ENCODE measurements at regions not wholly inside any gene's neighbourhood (a gene's known extent, or its start where the extent isn't known, plus 50 kb on each side); places are given as distances from the start of the nearest gene placed in this dataset.

- DNase-seq (ENCODE audit: low read depth): no peak
Measured at GRCh38 chr2:7971841-7972240, 710.0 kb upstream of the ID2 start.

- DNase-seq (ENCODE audit: low read depth): no peak
Measured at GRCh38 chr2:7972670-7973069, 709.2 kb upstream of the ID2 start.

GRCh38 chr2:7973801-7974480 is 707.9 kb upstream of the ID2 start:
- no peak for DNase-seq (ENCODE audit: low read depth)

- DNase-seq (ENCODE audit: low read depth): no peak
Measured at GRCh38 chr2:7974936-7975335, 706.9 kb upstream of the ID2 start.

GRCh38 chr2:7976206-7976605 is 705.6 kb upstream of the ID2 start:
- no peak for DNase-seq (ENCODE audit: low read depth)

GRCh38 chr2:7977981-7978380 is 703.9 kb upstream of the ID2 start:
- no peak for DNase-seq (ENCODE audit: low read depth)

GRCh38 chr2:7982054-7982453 is 699.8 kb upstream of the ID2 start:
- no peak for DNase-seq (ENCODE audit: low read depth)

- no peak for DNase-seq (ENCODE audit: low read depth)
Measured at GRCh38 chr2:7983451-7983850, 698.4 kb upstream of the ID2 start.

GRCh38 chr2:7983912-7984311 is 697.9 kb upstream of the ID2 start:
- no peak for DNase-seq (ENCODE audit: low read depth)

GRCh38 chr2:7984693-7985353 is 697.0 kb upstream of the ID2 start:
- DNase-seq (ENCODE audit: low read depth): no peak

- DNase-seq (ENCODE audit: low read depth): no peak
Measured at GRCh38 chr2:7986431-7986830, 695.4 kb upstream of the ID2 start.

GRCh38 chr2:7987992-7988391 is 693.9 kb upstream of the ID2 start:
- DNase-seq (ENCODE audit: low read depth): no peak

- no peak for DNase-seq (ENCODE audit: low read depth)
Measured at GRCh38 chr2:7988440-7988839, 693.4 kb upstream of the ID2 start.

GRCh38 chr2:7989823-7990222 is 692.0 kb upstream of the ID2 start:
- no peak for DNase-seq (ENCODE audit: low read depth)

GRCh38 chr2:7992612-7993602 is 688.9 kb upstream of the ID2 start:
- no peak for DNase-seq (ENCODE audit: low read depth)

- no peak for DNase-seq (ENCODE audit: low read depth)
Measured at GRCh38 chr2:7994397-7994951, 687.4 kb upstream of the ID2 start.

GRCh38 chr2:7997279-7997678 is 684.6 kb upstream of the ID2 start:
- DNase-seq (ENCODE audit: low read depth): no peak

- no peak for DNase-seq (ENCODE audit: low read depth)
Measured at GRCh38 chr2:7999683-8000476, 682.0 kb upstream of the ID2 start.

- no peak for DNase-seq (ENCODE audit: low read depth)
Measured at GRCh38 chr2:8000870-8001269, 681.0 kb upstream of the ID2 start.

- DNase-seq (ENCODE audit: low read depth): no peak
Measured at GRCh38 chr2:8002765-8003393, 679.0 kb upstream of the ID2 start.

- DNase-seq (ENCODE audit: low read depth): no peak
Measured at GRCh38 chr2:8003462-8004075, 678.3 kb upstream of the ID2 start.

All from stimulated activated CD8-positive, alpha-beta memory T cell treated with anti-CD3 and anti-CD28 coated beads, Interleukin-7, amount 100 ng/mL, for 24 hours (primary cell).